ENCODE measurements at regions not wholly inside any gene's neighbourhood (a gene's known extent, or its start where the extent isn't known, plus 50 kb on each side); places are given as distances from the start of the nearest gene placed in this dataset.

- TF ChIP-seq GATAD2B (IDR thresholded peaks at IDR 0.05; ENCODE audit: borderline replicate concordance) (no peak), NFIC (IDR thresholded peaks at IDR 0.05) (no peak), TCF7L2 (IDR thresholded peaks at IDR 0.05; ENCODE audit: low read depth, low read length) (no peak), SREBF2 (CRISPR knock-in tag; IDR thresholded peaks at IDR 0.05) (no peak), SMARCA5 (IDR thresholded peaks at IDR 0.05) (no peak), HDAC3 (IDR thresholded peaks at IDR 0.05; ENCODE audit: borderline replicate concordance, partially characterized antibody) (no peak), GTF3C2 (IDR thresholded peaks at IDR 0.05; ENCODE audit: borderline replicate concordance, extremely low read depth, insufficient read length) (no peak), ZNF324 (CRISPR knock-in tag; IDR thresholded peaks at IDR 0.05) (no peak), AFF4 (CRISPR knock-in tag; IDR thresholded peaks at IDR 0.05) (no peak), ZBTB33 (CRISPR knock-in tag; IDR thresholded peaks at IDR 0.05) (no peak), MAX (CRISPR knock-in tag; IDR thresholded peaks at IDR 0.05) (no peak), SMAD3 (CRISPR knock-in tag; conservative IDR thresholded peaks at IDR 0.05) (no peak)
Observed at GRCh38 chr3:157906627-157907026, 199.6 kb downstream of the SHOX2 start.
